Omental fat pad (tissue), 3 donors: ENCODE measurements at regions not wholly inside any gene's neighbourhood (a gene's known extent, or its start where the extent isn't known, plus 50 kb on each side); places are given as distances from the start of the nearest gene placed in this dataset.

Source experiments
- ATAC-seq: fragments of 150-250 bp; one replicate; pipeline ENCODE4 v1.9.1; 2016; ENCODE audit warnings: mild to moderate bottlenecking, moderate library complexity; ENCODE audit not compliant: low FRiP score
- DNase-seq: peaks from one replicate; pipeline ENCODE4 v3.0.0-alpha.2; 2019; ENCODE audit warnings: low spot score
- CTCF ChIP-seq, 3 donors: fragments of 450-650 bp; IDR thresholded peaks; one replicate each; pipeline ENCODE4 v1.5.1; 2016 to 2017; ENCODE audit warnings: antibody characterized with exemption in 3 of 3, mild to moderate bottlenecking in 3 of 3, moderate library complexity in 2 of 3

- no peak for DNase-seq
- ATAC-seq: no peak
- no peak for TF ChIP-seq CTCF (IDR thresholded peaks at IDR 0.05)
These were observed 1305.5 kb upstream of the TENM4 start for GRCh38 chr11:80746300-80746699.

DNA sequence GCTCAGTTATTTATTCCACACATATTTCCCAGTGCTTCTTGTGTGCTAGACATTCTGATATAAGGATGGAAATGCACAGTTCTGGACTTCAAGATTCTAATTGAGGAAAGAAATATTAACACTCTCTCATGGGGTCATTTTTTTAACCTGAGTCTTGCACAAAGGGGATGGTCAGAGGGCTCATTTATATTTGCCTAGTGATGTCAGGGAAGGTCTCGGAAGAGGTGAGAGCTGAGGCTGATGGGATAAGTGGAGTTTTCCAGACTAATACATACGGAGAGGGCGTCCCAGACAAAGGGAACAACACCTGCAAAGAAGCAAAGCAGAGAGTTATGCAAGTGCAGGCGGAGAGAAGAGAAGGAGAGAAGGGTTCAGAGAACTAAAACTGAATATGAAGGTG lies 1304.6 kb upstream of the TENM4 start:
- no peak for TF ChIP-seq CTCF (IDR thresholded peaks at IDR 0.05)
- no peak for DNase-seq
- ATAC-seq: no peak

GRCh38 chr11:80733790-80734189 lies 1293.0 kb upstream of the TENM4 start:
- DNase-seq: no peak
- no peak for ATAC-seq
- no peak for TF ChIP-seq CTCF (IDR thresholded peaks at IDR 0.05)

GRCh38 chr11:80733361-80733760 lies 1292.5 kb upstream of the TENM4 start:
- ATAC-seq: no peak
- DNase-seq: no peak
- TF ChIP-seq CTCF (IDR thresholded peaks at IDR 0.05): no peak

DNA sequence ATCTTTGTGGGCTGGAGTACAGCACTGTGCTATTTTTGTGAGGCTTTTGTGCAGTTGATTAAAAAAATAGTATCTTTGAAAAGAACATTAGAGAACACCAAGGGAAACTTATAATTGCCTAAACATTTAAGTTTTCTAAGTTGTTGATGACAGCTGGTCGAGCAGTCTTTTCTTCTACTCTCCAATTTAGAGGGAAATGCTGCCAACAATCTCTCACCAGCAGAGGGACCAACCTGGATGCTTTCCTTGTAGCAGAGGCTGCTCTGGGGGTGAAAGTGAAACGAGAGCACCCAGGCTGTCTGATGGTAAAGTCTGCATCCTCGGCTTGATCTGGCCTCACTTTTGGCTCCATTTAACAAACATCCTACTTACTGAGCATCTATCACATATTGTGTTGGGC lies 1286.5 kb upstream of the TENM4 start:
- DNase-seq: no peak
- no peak for TF ChIP-seq CTCF (IDR thresholded peaks at IDR 0.05)

GRCh38 chr11:80726236-80726635 lies 1285.4 kb upstream of the TENM4 start:
- no peak for TF ChIP-seq CTCF (IDR thresholded peaks at IDR 0.05)

More for the DNA sequence above, 1286.5 kb upstream of the TENM4 start:
- ATAC-seq: no peak

GRCh38 chr11:80724366-80724765 lies 1283.5 kb upstream of the TENM4 start:
- DNase-seq (no peak), ATAC-seq (no peak)
- no peak for TF ChIP-seq CTCF (IDR thresholded peaks at IDR 0.05)

More at GRCh38 chr11:80726236-80726635, 1285.4 kb upstream of the TENM4 start:
- no peak for ATAC-seq
- DNase-seq: no peak
